Tibial nerve (tissue), 4 donors: ENCODE measurements at regions not wholly inside any gene's neighbourhood (a gene's known extent, or its start where the extent isn't known, plus 50 kb on each side); places are given as distances from the start of the nearest gene placed in this dataset.

ENCODE experiments used
- EP300 ChIP-seq, 2 donors: sonication (generic); formaldehyde crosslinking; IDR thresholded peaks; one replicate each; pipeline ENCODE4 v1.6.1; 2017; ENCODE audit warnings: antibody characterized with exemption in 2 of 2, mild to moderate bottlenecking in 1 of 2
- POLR2A ChIP-seq, 2 donors: fragments of 450-650 bp; IDR thresholded peaks; one replicate each; pipeline ENCODE4 v1.6.1; 2017; ENCODE audit warnings: antibody characterized with exemption in 2 of 2, mild to moderate bottlenecking in 2 of 2, moderate library complexity in 2 of 2
- TF ChIP-seq, protein P1 (sequence below), 5 experiments: fragments of 200-600 bp in 3 of 5; fragments of 450-650 bp in 2 of 5; sonication (generic) in 3 of 5; IDR thresholded peaks; one replicate each; pipeline ENCODE4 v1.5.1; 2016 to 2019; ENCODE audit warnings: antibody characterized with exemption in 5 of 5, mild to moderate bottlenecking in 3 of 5, moderate library complexity in 2 of 5

GRCh38 chr7:12066004-12066403 lies 145.1 kb upstream of the TMEM106B start:
- TF ChIP-seq, protein P1, sequence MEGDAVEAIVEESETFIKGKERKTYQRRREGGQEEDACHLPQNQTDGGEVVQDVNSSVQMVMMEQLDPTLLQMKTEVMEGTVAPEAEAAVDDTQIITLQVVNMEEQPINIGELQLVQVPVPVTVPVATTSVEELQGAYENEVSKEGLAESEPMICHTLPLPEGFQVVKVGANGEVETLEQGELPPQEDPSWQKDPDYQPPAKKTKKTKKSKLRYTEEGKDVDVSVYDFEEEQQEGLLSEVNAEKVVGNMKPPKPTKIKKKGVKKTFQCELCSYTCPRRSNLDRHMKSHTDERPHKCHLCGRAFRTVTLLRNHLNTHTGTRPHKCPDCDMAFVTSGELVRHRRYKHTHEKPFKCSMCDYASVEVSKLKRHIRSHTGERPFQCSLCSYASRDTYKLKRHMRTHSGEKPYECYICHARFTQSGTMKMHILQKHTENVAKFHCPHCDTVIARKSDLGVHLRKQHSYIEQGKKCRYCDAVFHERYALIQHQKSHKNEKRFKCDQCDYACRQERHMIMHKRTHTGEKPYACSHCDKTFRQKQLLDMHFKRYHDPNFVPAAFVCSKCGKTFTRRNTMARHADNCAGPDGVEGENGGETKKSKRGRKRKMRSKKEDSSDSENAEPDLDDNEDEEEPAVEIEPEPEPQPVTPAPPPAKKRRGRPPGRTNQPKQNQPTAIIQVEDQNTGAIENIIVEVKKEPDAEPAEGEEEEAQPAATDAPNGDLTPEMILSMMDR (IDR thresholded peaks at IDR 0.05) = no peak
- no peak for TF ChIP-seq POLR2A (IDR thresholded peaks at IDR 0.05)
- no peak for TF ChIP-seq EP300 (IDR thresholded peaks at IDR 0.05)
